Transverse colon (tissue), 4 donors: ENCODE measurements at regions not wholly inside any gene's neighbourhood (a gene's known extent, or its start where the extent isn't known, plus 50 kb on each side); places are given as distances from the start of the nearest gene placed in this dataset.

ENCODE experiments used
- CTCF ChIP-seq, 5 experiments: fragments of 200-600 bp in 3 of 5; fragments of 450-650 bp in 2 of 5; sonication (generic) in 3 of 5; IDR thresholded peaks; 1 replicate in 2 of 5; 2 replicates in 3 of 5; pipeline ENCODE4 v1.5.1; 2016 to 2017; ENCODE audit warnings: antibody characterized with exemption in 5 of 5, inconsistent platforms in 3 of 5, mild to moderate bottlenecking in 2 of 5, moderate library complexity in 1 of 5
- EP300 ChIP-seq: sonication (generic); formaldehyde crosslinking; IDR thresholded peaks from one replicate; pipeline ENCODE4 v1.6.1; 2017; ENCODE audit warnings: antibody characterized with exemption, low read depth
- POLR2A ChIP-seq: fragments of 450-650 bp; IDR thresholded peaks from one replicate; pipeline ENCODE4 v1.6.1; 2016; ENCODE audit warnings: antibody characterized with exemption, mild to moderate bottlenecking, moderate library complexity
- POLR2AphosphoS5 ChIP-seq, 3 donors: sonication (generic); formaldehyde crosslinking; IDR thresholded peaks; one replicate each; pipeline ENCODE4 v1.6.1; 2016; ENCODE audit warnings: antibody characterized with exemption in 3 of 3

DNA sequence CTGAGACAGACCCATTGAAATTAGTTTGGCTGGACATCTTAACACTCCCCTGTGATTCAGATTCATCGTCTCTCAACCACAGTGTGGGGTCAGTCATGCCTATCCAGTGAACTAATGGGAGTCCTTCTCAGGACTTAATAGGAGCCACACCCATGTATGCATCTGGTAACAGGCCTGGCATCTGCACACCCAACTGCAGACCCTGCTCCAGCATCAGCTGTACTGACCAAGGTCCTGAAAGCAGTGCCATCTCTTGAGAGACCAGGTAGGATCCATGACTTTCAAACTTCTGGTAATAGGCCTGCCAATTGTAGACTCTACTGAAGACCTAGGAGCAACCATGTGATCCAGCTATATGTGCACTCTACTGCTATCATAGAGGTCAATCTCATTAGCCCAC lies 363.6 kb upstream of the POU3F2 start:
- TF ChIP-seq CTCF (IDR thresholded peaks at IDR 0.05) (no peak), EP300 (no peak), POLR2A (no peak), POLR2AphosphoS5 (IDR thresholded peaks at IDR 0.05) (no peak)
